ENCODE measurements at regions not wholly inside any gene's neighbourhood (a gene's known extent, or its start where the extent isn't known, plus 50 kb on each side); places are given as distances from the start of the nearest gene placed in this dataset.
A peak's percentile ranks its signal among the peaks of the same experiment; 100 is the strongest.
"Not testable (repeated sequence)": the region's sequence is repeated elsewhere in the genome, so short reads cannot be mapped to it uniquely, and the experiment has no call there.

- TF ChIP-seq FOXA1 (IDR thresholded peaks at IDR 0.05): no peak
- TF ChIP-seq LEF1 (IDR thresholded peaks at IDR 0.05; ENCODE audit: borderline replicate concordance): no peak
- TF ChIP-seq CTBP1 (IDR thresholded peaks at IDR 0.05; ENCODE audit: borderline replicate concordance): no peak
- TF ChIP-seq FOXM1 (IDR thresholded peaks at IDR 0.05; ENCODE audit: borderline replicate concordance): no peak
- no peak for TF ChIP-seq SUZ12 (IDR thresholded peaks at IDR 0.05)
- no peak for TF ChIP-seq ARNT (IDR thresholded peaks at IDR 0.05)
- no peak for TF ChIP-seq ELF4 (IDR thresholded peaks at IDR 0.05)
- no peak for TF ChIP-seq TARDBP (IDR thresholded peaks at IDR 0.05)
- no peak for TF ChIP-seq BHLHE40 (IDR thresholded peaks at IDR 0.05; ENCODE audit: borderline replicate concordance)
- TF ChIP-seq NFRKB (IDR thresholded peaks at IDR 0.05): no peak
- CTCF ChIA-PET: no interaction called here
- POLR2A ChIA-PET: no interaction called here
- DNase-seq (ENCODE audit: extremely low spot score): no peak
Observed at GRCh38 chr15:66866656-66867055, 164.6 kb downstream of the SMAD6 start.

- POLR2A ChIA-PET: no interaction called here
- CTCF ChIA-PET: interaction anchor here (1.0 to 1.9 kb wide), 2 partner anchors 16 to 18 kb away, joined by 3 to 6 read pairs; no protein-coding TSS in a partner anchor
- TF ChIP-seq TARDBP (IDR thresholded peaks at IDR 0.05): no peak
- TF ChIP-seq NFRKB (IDR thresholded peaks at IDR 0.05): no peak
- no peak for TF ChIP-seq PKNOX1 (IDR thresholded peaks at IDR 0.05)
- no peak for TF ChIP-seq FOXM1 (IDR thresholded peaks at IDR 0.05; ENCODE audit: borderline replicate concordance)
- no peak for TF ChIP-seq FOXA1 (IDR thresholded peaks at IDR 0.05)
- no peak for TF ChIP-seq SP1 (IDR thresholded peaks at IDR 0.05)
- TF ChIP-seq L3MBTL2 (conservative IDR thresholded peaks at IDR 0.05): no peak
- TF ChIP-seq LEF1 (IDR thresholded peaks at IDR 0.05; ENCODE audit: borderline replicate concordance): no peak
- no peak for TF ChIP-seq HDGF (IDR thresholded peaks at IDR 0.05; ENCODE audit: borderline replicate concordance)
- no peak for DNase-seq (ENCODE audit: extremely low spot score)
Observed at GRCh38 chr15:66868918-66869317, 166.9 kb downstream of the SMAD6 start.

GRCh38 chr15:66870880-66871388, 168.9 kb downstream of the SMAD6 start:
- DNase-seq (ENCODE audit: extremely low spot score): no peak
- CTCF ChIA-PET: no interaction called here
- POLR2A ChIA-PET: no interaction called here
- no peak for TF ChIP-seq NFRKB (IDR thresholded peaks at IDR 0.05)
- no peak for TF ChIP-seq LEF1 (IDR thresholded peaks at IDR 0.05; ENCODE audit: borderline replicate concordance)
- TF ChIP-seq SUZ12 (IDR thresholded peaks at IDR 0.05): no peak
- TF ChIP-seq SP1 (IDR thresholded peaks at IDR 0.05): no peak
- no peak for TF ChIP-seq FOXK2 (IDR thresholded peaks at IDR 0.05)
- no peak for TF ChIP-seq CTBP1 (IDR thresholded peaks at IDR 0.05; ENCODE audit: borderline replicate concordance)
- TF ChIP-seq PKNOX1 (IDR thresholded peaks at IDR 0.05): no peak
- TF ChIP-seq ELF4 (IDR thresholded peaks at IDR 0.05): no peak
- no peak for TF ChIP-seq ZNF384 (IDR thresholded peaks at IDR 0.05)
- no peak for TF ChIP-seq HDGF (IDR thresholded peaks at IDR 0.05; ENCODE audit: borderline replicate concordance)

- POLR2A ChIA-PET: no interaction called here
- TF ChIP-seq L3MBTL2 (conservative IDR thresholded peaks at IDR 0.05): no peak
- no peak for TF ChIP-seq SUZ12 (IDR thresholded peaks at IDR 0.05)
- TF ChIP-seq CTBP1 (IDR thresholded peaks at IDR 0.05; ENCODE audit: borderline replicate concordance): no peak
- TF ChIP-seq LEF1 (IDR thresholded peaks at IDR 0.05; ENCODE audit: borderline replicate concordance): no peak
- no peak for TF ChIP-seq FOXM1 (IDR thresholded peaks at IDR 0.05; ENCODE audit: borderline replicate concordance)
- no peak for TF ChIP-seq FOXA1 (IDR thresholded peaks at IDR 0.05)
- no peak for TF ChIP-seq NFRKB (IDR thresholded peaks at IDR 0.05)
- no peak for TF ChIP-seq FOXK2 (IDR thresholded peaks at IDR 0.05)
- no peak for TF ChIP-seq ELF4 (IDR thresholded peaks at IDR 0.05)
- no peak for TF ChIP-seq ZNF384 (IDR thresholded peaks at IDR 0.05)
- no peak for TF ChIP-seq SP1 (IDR thresholded peaks at IDR 0.05)
- TF ChIP-seq ARNT (IDR thresholded peaks at IDR 0.05): no peak
- no peak for TF ChIP-seq BHLHE40 (IDR thresholded peaks at IDR 0.05; ENCODE audit: borderline replicate concordance)
- TF ChIP-seq PKNOX1 (IDR thresholded peaks at IDR 0.05): no peak
- TF ChIP-seq HDGF (IDR thresholded peaks at IDR 0.05; ENCODE audit: borderline replicate concordance): no peak
- TF ChIP-seq TARDBP (IDR thresholded peaks at IDR 0.05): no peak
Observed at GRCh38 chr15:66872405-66872804, 170.4 kb downstream of the SMAD6 start.

GRCh38 chr15:66873331-66873730, 171.3 kb downstream of the SMAD6 start:
- DNase-seq (ENCODE audit: extremely low spot score); POLR2A ChIA-PET; CTCF ChIA-PET: not testable (repeated sequence)

More at GRCh38 chr15:66872405-66872804, 170.4 kb downstream of the SMAD6 start:
- CTCF ChIA-PET: interaction anchor here (1.1 kb wide), 1 partner anchor 11 kb away, joined by 3 read pairs; no protein-coding TSS in a partner anchor
- no peak for DNase-seq (ENCODE audit: extremely low spot score)

- ChIA-PET POLR2A (no interaction called here), CTCF (interaction anchor here (0.8 kb wide), 1 partner anchor 22 kb away, joined by 4 read pairs; no protein-coding TSS in a partner anchor)
- DNase-seq (ENCODE audit: extremely low spot score): peak; percentile 6
- TF ChIP-seq NFRKB (IDR thresholded peaks at IDR 0.05) (no peak), CTBP1 (IDR thresholded peaks at IDR 0.05; ENCODE audit: borderline replicate concordance) (no peak), LEF1 (IDR thresholded peaks at IDR 0.05; ENCODE audit: borderline replicate concordance) (no peak), SP1 (IDR thresholded peaks at IDR 0.05) (no peak), BHLHE40 (IDR thresholded peaks at IDR 0.05; ENCODE audit: borderline replicate concordance) (no peak)
Observed at GRCh38 chr15:66873856-66874255, 171.8 kb downstream of the SMAD6 start.
